ENCODE measurements at regions not wholly inside any gene's neighbourhood (a gene's known extent, or its start where the extent isn't known, plus 50 kb on each side); places are given as distances from the start of the nearest gene placed in this dataset.

GRCh38 chr3:163916596-163917560 is 1161.4 kb downstream of the SI start:
- TF ChIP-seq CTCF (IDR thresholded peaks at IDR 0.05) (no peak), POLR2A (IDR thresholded peaks at IDR 0.05) (no peak)

Measured in heart left ventricle (tissue), 13 donors.